HCT116 (cell line): ENCODE measurements at regions not wholly inside any gene's neighbourhood (a gene's known extent, or its start where the extent isn't known, plus 50 kb on each side); places are given as distances from the start of the nearest gene placed in this dataset.

ENCODE experiments used
- ATAC-seq: fragments of 200-7000 bp; cut with Tn5 transposase; 2 replicates; pipeline ENCODE4 v1.9.1; 2020; ENCODE audit warnings: mild to moderate bottlenecking, moderate library complexity
- BruUV-seq: library from RNA; stranded (reverse); fragments of 400-500 nt; replicated peaks from 2 replicates; lab custom pipeline; 2021; lab: Mats Ljungman, UMichigan
- CTCF ChIA-PET: fragments of 300-600 bp; sonication (Branson Sonifier 250); formaldehyde crosslinking; loops from one replicate; lab custom pipeline; 2021; ENCODE audit warnings: antibody characterized with exemption; lab: Charles Lee
- POLR2A ChIA-PET: fragments of 300-600, 350-600 bp; sonication (Branson Sonifier 250); formaldehyde crosslinking; loops from one replicate; lab custom pipeline; 2021; ENCODE audit warnings: antibody characterized with exemption; lab: Charles Lee
- RAD21 ChIA-PET, 2 experiments: fragments of 300-600 bp; sonication (Branson Sonifier 250); formaldehyde crosslinking; loops; one replicate each; lab custom pipeline; 2023; ENCODE audit warnings: low total read pairs in 2 of 2; ENCODE audit not compliant: uncharacterized antibody in 2 of 2, unreplicated experiment in 2 of 2, low non-redundant PET in 1 of 2; lab: Charles Lee
- DNase-seq: peaks from one replicate; pipeline ENCODE4 v3.0.0-alpha.2; 2010; ENCODE audit warnings: low read depth, low spot score
- H2AFZ ChIP-seq: fragments of 200-600 bp; shearing (Covaris generic), sonication (generic); 2 replicates; pipeline ENCODE4 v1.6.1; 2017; ENCODE audit warnings: low read depth, mixed run types, mixed read lengths, antibody characterized with exemption, low read length; ENCODE audit not compliant: poor library complexity, severe bottlenecking
- H3K27ac ChIP-seq: 2 replicates; pipeline ENCODE4 v1.5.1; 2012; ENCODE audit warnings: low read depth, low read length
- H3K27me3 ChIP-seq: fragments of 200-600 bp; sonication (generic); 2 replicates; pipeline ENCODE4 v1.6.1; 2016; ENCODE audit warnings: mixed run types, low read length, mixed read lengths; ENCODE audit not compliant: insufficient read depth
- H3K36me3 ChIP-seq, 2 experiments: fragments of 200-500 bp in 1 of 2; fragments of 200-600 bp in 1 of 2; sonication (Bioruptor generic) in 1 of 2; sonication (generic) in 1 of 2; 2 replicates each; pipeline versions ENCODE4 v1.5.1 to v1.6.1; 2014 to 2016; ENCODE audit warnings: low read length in 2 of 2, inconsistent platforms in 1 of 2, mixed read lengths in 1 of 2, mixed run types in 1 of 2; ENCODE audit not compliant: insufficient read depth in 2 of 2, control insufficient read depth in 1 of 2
- H3K4me1 ChIP-seq, 2 experiments: fragments of 200-600 bp in 1 of 2; sonication (generic) in 1 of 2; 2 replicates each; pipeline versions ENCODE4 v1.5.1 to v1.6.1; 2012 to 2017; ENCODE audit warnings: low read length in 2 of 2, inconsistent platforms in 1 of 2, mild to moderate bottlenecking in 1 of 2, mixed read lengths in 1 of 2, mixed run types in 1 of 2, moderate library complexity in 1 of 2; ENCODE audit not compliant: insufficient read depth in 2 of 2, control insufficient read depth in 1 of 2
- H3K4me2 ChIP-seq: fragments of 200-600 bp; sonication (generic); 2 replicates; pipeline ENCODE4 v1.6.1; 2017; ENCODE audit warnings: mixed run types, low read length, mixed read lengths
- H3K4me3 ChIP-seq, 2 experiments: fragments of 200-600 bp in 1 of 2; sonication (generic) in 1 of 2; replicated peaks in 1 of 2; 2 replicates each; pipeline ENCODE4 v1.5.1; 2011 to 2016; ENCODE audit warnings: low read length in 2 of 2, control low read depth in 1 of 2, low read depth in 1 of 2, mild to moderate bottlenecking in 1 of 2, mixed read lengths in 1 of 2, mixed run types in 1 of 2
- H3K79me2 ChIP-seq: fragments of 200-600 bp; sonication (generic); 2 replicates; pipeline ENCODE4 v1.6.1; 2017; ENCODE audit warnings: mild to moderate bottlenecking, mixed run types, low read length, moderate library complexity, mixed read lengths; ENCODE audit not compliant: insufficient read depth
- H3K9ac ChIP-seq: fragments of 200-600 bp; sonication (generic); 2 replicates; pipeline ENCODE4 v1.6.1; 2016; ENCODE audit warnings: low read length, mixed read lengths
- H3K9me2 ChIP-seq: fragments of 200-600 bp; sonication (generic), shearing (Covaris generic); 2 replicates; pipeline ENCODE4 v1.6.1; 2017; ENCODE audit warnings: mixed run types, mild to moderate bottlenecking, moderate library complexity; ENCODE audit not compliant: insufficient read depth
- H3K9me3 ChIP-seq, 2 experiments: fragments of 200-500 bp in 1 of 2; fragments of 200-600 bp in 1 of 2; sonication (Bioruptor generic) in 1 of 2; sonication (generic) in 1 of 2; 2 replicates each; pipeline ENCODE4 v1.6.1; 2014 to 2017; ENCODE audit warnings: low read length in 2 of 2, mixed read lengths in 2 of 2, inconsistent platforms in 1 of 2, low read depth in 1 of 2, mild to moderate bottlenecking in 1 of 2, mixed run types in 1 of 2, moderate library complexity in 1 of 2; ENCODE audit not compliant: control insufficient read depth in 1 of 2, insufficient read depth in 1 of 2
- H4K20me1 ChIP-seq: fragments of 200-600 bp; sonication (generic), shearing (Covaris generic); 2 replicates; pipeline ENCODE4 v1.6.1; 2017; ENCODE audit warnings: mixed run types, mild to moderate bottlenecking, moderate library complexity; ENCODE audit not compliant: insufficient read depth
- CEBPB ChIP-seq: IDR thresholded peaks from 2 replicates; pipeline ENCODE4 v1.6.1; 2012; ENCODE audit warnings: low read depth
- CTCF ChIP-seq, 3 experiments: fragments of 200-600 bp in 1 of 3; sonication (generic) in 1 of 3; IDR thresholded peaks in 2 of 3; conservative IDR thresholded peaks in 1 of 3; 2 replicates each; pipeline ENCODE4 v1.5.1; 2012 to 2017; ENCODE audit warnings: low read depth in 2 of 3, low read length in 2 of 3, antibody characterized with exemption in 1 of 3, borderline replicate concordance in 1 of 3, control low read depth in 1 of 3, mild to moderate bottlenecking in 1 of 3, mixed read lengths in 1 of 3, mixed run types in 1 of 3, moderate library complexity in 1 of 3; ENCODE audit not compliant: insufficient read depth in 1 of 3
- MAX ChIP-seq: IDR thresholded peaks from 2 replicates; pipeline ENCODE4 v1.6.1; 2012
- POLR2AphosphoS5 ChIP-seq: IDR thresholded peaks from 2 replicates; pipeline ENCODE4 v1.6.1; 2011; ENCODE audit warnings: mild to moderate bottlenecking, low read depth, low read length, moderate library complexity
- RAD21 ChIP-seq: IDR thresholded peaks from 2 replicates; pipeline ENCODE4 v1.6.1; 2012; ENCODE audit warnings: low read depth, mild to moderate bottlenecking
- SIN3A ChIP-seq: IDR thresholded peaks from 2 replicates; pipeline ENCODE4 v1.6.1; 2012; ENCODE audit warnings: low read depth
- SP1 ChIP-seq: IDR thresholded peaks from 2 replicates; pipeline ENCODE4 v1.6.1; 2012; ENCODE audit warnings: low read depth
- TCF7L2 ChIP-seq: IDR thresholded peaks from 2 replicates; pipeline ENCODE4 v1.7.0; 2011; ENCODE audit warnings: borderline replicate concordance, inconsistent platforms; ENCODE audit not compliant: insufficient read depth, insufficient read length; ENCODE audit errors: extremely low read depth
- YY1 ChIP-seq: IDR thresholded peaks from 2 replicates; pipeline ENCODE4 v1.6.1; 2011; ENCODE audit warnings: low read length, low read depth, moderate library complexity, mild to moderate bottlenecking; ENCODE audit not compliant: insufficient replicate concordance; ENCODE audit errors: extremely low read depth
- ZFX ChIP-seq: fragments of 450-650 bp; IDR thresholded peaks from 2 replicates; pipeline ENCODE4 v1.6.1; 2017
- intact Hi-C: fragments of 100-400 bp; cut with micrococcal nuclease; formaldehyde crosslinking; loops from 2 replicates; pipeline ENCODE4 v1.10.0; 2022

- TF ChIP-seq SP1 (no peak), TCF7L2 (no peak), YY1 (peak; percentile 66), CEBPB (no peak), CTCF (IDR thresholded peaks at IDR 0.05 in 2 of 3, conservative IDR thresholded peaks at IDR 0.05 in 1 of 3; ENCODE audit: borderline replicate concordance in 1 of 3, insufficient read depth in 1 of 3, low read depth in 2 of 3, low read length in 2 of 3) (peak in 2 of 3 experiments; percentile 90 to 98; a peak in 4 of 6 replicates), POLR2AphosphoS5 (peak; percentile 26; the same call in 1 of the 2 replicates), ZFX (no peak), SIN3A (no peak), MAX (no peak), RAD21 (no peak)
- Histone ChIP-seq H3K4me3 (peak overlapping the region; percentile 30 to 38), H3K9ac (peak overlapping the region; percentile 50), H3K4me1 (peaks cover 18 to 46% of the 10 kb centered on the region in 2 experiments; a peak in 3 of 4 replicates), H4K20me1 (no peaks in the 10 kb centered on the region), H2AFZ (peak overlapping the region; percentile 87), H3K27ac (no peak overlapping the region), H3K4me2 (peak overlapping the region; percentile 82), H3K36me3 (no peaks in the 10 kb centered on the region), H3K79me2 (no peaks in the 10 kb centered on the region), H3K9me3 (no peaks in the 10 kb centered on the region), H3K27me3 (no peaks in the 10 kb centered on the region), H3K9me2 (no peaks in the 10 kb centered on the region)
- POLR2A ChIA-PET = interaction anchor here (0.7 to 1.2 kb wide), 3 partner anchors 91 to 244 kb away, joined by 3 read pairs; no protein-coding TSS in a partner anchor
- intact Hi-C loops = loop anchor here (1.0 to 10.0 kb wide), 7 partner anchors 64 to 415 kb away; partner anchors contain the start of genes ADAM17, ASAP2, CPSF3 and IAH1
- BruUV-seq = no TSS peak
- RAD21 ChIA-PET = interaction anchor here (0.9 to 1.7 kb wide), 5 partner anchors 167 to 232 kb away, joined by 3 to 7 read pairs (median 6); no protein-coding TSS in a partner anchor
- peak; percentile 72 for DNase-seq
- ATAC-seq = peak; percentile 94
- CTCF ChIA-PET = interaction anchor here (0.6 to 5.2 kb wide), 11 partner anchors 17 to 628 kb away, joined by 3 to 39 read pairs (median 3); no protein-coding TSS in a partner anchor
Measured at GRCh38 chr2:9142551-9143263, 63.9 kb upstream of the ASAP2 start.
